Renal cortex interstitium (tissue), 11 donors: ENCODE measurements at regions not wholly inside any gene's neighbourhood (a gene's known extent, or its start where the extent isn't known, plus 50 kb on each side); places are given as distances from the start of the nearest gene placed in this dataset.
A peak's percentile ranks its signal among the peaks of the same experiment; 100 is the strongest.
"Not testable (repeated sequence)": the region's sequence is repeated elsewhere in the genome, so short reads cannot be mapped to it uniquely, and the experiment has no call there.

ENCODE experiments used
- DNase-seq, 11 donors: peaks; one replicate each; pipeline ENCODE4 v3.0.0-alpha.2; 2013; ENCODE audit warnings: low read depth in 9 of 11, low spot score in 4 of 11; ENCODE audit errors: extremely low read depth in 1 of 11

DNA sequence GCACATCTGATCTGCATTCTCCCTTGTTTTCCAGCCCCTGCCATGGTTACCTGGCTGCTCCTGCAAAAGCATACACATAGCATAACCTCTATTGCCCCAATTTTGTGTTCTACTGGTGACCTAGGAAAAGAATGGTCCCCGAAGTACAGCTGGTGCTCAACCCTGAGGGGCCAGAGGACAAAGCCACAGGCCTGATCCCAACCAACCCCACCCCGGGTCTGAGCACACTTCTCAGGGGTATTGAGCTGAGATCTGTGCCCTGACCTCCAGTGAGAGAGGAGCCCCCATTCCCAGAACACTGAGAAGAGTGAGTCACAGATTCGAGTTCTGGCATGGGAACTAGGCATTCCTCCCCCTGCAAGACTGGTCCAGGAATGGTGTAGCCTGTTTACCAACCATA, 465.5 kb upstream of the ACTRT1 start:
- no peak for DNase-seq

DNA sequence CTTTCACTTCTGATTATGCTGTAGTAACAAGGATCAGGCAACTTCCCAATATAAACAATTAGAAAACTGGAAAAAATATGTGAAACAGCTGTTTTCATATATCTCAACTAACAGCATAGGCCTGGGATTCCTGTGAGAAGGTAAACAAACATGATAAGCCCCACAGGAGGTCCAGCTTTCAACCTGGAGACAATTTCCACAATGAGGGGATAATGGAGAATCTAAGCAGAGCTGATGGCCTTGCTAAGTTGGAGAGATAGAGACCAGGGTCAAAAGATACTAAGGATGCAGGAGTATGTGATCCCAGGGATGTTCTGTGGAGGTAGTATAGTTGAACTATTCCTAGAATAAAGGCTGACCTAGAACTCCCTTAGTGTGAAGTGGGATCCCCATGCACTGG, 452.3 kb upstream of the ACTRT1 start:
- no peak for DNase-seq

DNA sequence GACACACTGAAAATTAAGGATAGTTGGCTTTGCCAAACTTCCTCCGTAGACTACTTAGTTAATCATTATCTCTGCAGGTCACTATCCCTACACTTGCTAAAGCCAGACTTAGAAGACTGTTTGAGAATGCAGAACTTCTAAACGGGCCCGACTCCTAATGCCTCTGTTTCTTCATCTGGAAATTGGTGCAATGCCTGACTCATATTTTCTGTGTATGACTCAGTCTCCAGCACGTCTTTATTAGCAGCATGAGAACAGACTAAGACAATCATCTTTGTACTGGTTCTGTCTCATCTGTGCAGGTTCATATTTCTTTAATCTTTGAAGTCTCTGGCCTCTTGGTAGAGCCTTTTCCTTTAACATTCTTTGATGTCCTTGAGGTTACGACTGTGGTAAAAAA, 411.9 kb upstream of the ACTRT1 start:
- no peak for DNase-seq

DNA sequence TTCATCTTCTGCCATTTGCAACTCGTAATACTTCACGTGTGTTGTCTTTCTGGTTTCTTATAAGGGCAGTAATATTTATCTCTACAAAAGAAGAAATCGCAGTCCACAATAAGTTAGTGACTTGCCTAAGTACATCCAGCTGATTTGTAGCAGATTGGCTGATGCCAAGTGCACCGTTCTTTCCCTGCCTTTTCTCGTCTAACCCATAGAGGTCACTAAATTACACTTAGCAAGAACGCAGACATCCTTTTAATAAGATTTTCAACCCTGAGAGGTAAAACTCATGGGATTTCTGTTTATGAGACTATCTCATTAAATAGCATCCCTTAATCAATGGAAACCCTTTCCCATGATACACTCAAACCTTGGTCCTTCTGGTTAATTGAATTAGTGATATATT, 408.6 kb upstream of the ACTRT1 start:
- no peak for DNase-seq

GRCh38 chrX:128458888-128459287, 406.7 kb upstream of the ACTRT1 start:
- DNase-seq, result no peak

DNA sequence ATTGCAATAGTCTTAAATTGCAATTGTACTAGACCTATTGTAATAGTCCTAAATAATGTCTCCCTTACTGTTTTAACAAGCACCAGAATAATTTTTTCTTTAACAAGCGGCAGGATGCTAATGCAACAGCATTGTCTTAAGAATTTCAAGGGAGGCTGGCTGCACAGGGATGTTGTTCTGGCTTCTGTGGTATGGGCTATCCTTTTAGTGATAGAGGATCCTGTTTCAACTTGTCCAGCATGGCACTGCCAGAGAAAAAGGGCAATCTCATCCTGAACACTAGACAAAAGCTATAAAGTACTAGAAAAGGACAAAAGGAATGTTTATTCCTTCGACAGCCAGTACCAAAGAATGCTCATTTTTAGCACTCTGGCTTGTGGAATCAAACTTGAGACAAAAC, 405.5 kb upstream of the ACTRT1 start:
- DNase-seq, result no peak

- DNase-seq, result peak in 4 of 11 donors; percentile 2 to 14 (median 10)
Measured at GRCh38 chrX:128439159-128439558, 387.0 kb upstream of the ACTRT1 start.

DNA sequence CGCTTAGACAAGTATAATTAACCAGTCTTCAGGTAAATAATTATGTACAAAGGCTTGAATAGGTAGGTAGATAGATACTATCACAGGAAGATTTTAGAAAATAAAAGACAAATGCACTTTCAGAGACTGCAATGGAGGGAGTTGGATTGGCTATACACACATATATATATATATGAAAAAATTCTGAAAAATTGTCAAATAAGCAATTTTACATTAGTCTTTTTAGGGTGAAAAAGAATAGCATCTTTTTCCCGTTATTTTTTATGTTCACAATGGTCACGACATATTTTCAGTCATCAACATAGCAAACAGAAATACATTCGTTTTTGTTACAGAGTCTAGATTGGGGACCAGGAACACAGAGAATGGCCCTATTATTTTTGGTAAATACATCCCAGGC, 385.9 kb upstream of the ACTRT1 start:
- no peak for DNase-seq

DNA sequence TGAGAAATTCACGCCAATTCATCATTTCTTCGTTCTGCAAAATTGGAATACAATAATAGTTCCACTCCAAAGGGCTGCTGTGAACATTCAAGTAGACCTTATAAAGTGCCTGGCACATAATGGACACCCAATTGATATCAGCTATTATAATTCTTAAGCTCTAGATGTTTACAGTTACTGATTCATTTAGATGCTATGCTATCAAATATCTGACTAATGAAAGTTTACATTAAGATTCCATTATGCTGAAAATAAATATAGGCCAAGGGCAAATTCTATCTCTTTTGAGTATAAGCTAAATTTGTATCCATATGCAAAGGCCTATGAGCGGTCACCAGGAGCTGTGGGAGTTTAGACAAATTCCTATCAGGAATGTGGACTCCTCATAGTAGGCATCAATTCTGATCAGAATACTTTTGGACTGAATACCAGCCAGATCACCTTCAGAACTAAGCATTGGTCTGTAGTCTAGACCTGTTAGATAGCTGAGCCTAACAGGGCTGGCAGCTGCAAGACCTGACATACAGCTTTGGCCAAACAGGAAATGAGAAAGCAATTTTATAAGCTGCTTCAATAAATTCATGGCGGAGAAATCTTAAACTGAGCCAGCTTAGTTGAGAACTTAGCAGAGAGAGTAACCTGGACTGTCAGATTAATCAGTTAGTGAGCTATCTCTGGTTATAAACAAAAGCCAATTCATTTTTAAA, 384.3 kb upstream of the ACTRT1 start:
- no peak for DNase-seq

DNA sequence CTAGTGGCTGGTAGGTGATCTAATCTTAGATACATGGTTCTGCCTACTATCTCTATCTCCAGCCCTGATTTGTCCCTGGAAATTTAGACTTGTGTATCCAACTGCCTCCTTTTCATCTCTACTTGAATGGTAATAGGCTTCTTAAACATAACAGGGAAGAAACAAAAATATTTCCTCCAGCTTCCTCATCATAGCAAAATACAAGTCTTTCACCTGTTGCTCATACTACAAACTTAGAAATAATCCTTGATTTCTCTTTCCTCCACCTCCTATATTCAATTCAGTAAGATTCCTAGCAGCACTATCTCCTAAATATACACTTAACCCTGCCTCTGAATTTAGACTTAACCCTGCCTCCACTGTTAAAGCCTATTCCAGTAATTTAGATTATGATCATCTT, 373.3 kb upstream of the ACTRT1 start:
- DNase-seq, result no peak

DNA sequence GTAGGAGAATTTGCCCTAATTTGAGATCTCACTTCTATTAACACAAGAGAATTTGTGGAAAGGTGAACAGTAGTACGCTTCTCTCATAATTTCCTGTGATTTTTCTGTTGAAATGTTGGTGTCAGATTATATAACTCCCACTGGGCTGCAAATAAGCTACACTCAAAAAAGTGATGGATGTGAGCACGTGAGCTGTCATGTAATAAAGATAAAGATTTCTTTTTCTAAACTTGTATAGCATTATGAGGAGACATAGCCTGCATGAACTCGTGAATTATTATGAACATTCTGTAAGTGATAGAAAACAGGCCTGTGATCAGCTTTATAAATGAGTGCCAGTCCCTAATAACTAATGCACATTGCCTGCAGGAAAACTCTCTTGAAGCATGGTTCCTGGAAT, 356.6 kb upstream of the ACTRT1 start:
- no peak for DNase-seq

GRCh38 chrX:128396601-128397000, 344.4 kb upstream of the ACTRT1 start:
- no peak for DNase-seq

DNA sequence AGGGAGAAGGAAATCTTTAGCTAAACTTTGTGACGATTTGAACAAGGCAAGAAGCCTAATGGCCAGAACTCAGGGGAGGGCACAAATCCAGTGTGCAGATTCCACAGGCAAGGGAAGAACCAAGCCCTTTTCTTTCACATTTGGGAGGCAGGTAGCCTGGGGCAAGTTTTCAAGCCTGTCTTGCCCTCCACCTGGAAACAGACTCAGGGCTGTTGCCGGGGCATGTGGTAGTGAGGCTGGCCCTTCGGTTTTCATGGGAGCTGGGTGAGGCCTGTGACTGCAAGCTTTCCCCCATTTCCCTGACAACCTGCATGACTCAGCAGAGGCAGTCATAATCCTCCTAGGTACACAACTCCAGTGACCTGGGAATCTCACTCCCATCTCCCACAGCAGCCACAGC, 331.6 kb upstream of the ACTRT1 start:
- DNase-seq, result not testable (repeated sequence)

GRCh38 chrX:128365492-128365891, 313.3 kb upstream of the ACTRT1 start:
- no peak for DNase-seq

DNA sequence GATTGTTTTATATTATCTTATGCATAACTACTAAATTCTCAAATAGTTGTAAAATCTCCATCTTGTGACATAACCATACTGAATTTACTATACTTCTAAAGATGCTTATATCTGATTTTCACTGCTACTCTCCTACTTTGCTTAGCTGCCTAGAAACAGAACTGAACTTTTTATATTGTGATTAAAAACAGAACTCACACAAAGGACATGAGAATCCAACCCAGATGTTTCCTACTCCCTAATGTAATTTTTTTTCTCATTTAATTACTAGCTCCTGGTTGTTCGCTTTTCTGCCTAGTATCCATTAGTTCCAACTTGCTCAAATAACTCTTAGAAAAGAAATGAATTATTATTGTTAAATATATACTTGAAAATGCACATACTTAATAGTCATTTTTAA, 283.5 kb upstream of the ACTRT1 start:
- no peak for DNase-seq

GRCh38 chrX:128334821-128335220, 282.6 kb upstream of the ACTRT1 start:
- no peak for DNase-seq

GRCh38 chrX:128310912-128311311, 258.7 kb upstream of the ACTRT1 start:
- DNase-seq, result no peak

DNA sequence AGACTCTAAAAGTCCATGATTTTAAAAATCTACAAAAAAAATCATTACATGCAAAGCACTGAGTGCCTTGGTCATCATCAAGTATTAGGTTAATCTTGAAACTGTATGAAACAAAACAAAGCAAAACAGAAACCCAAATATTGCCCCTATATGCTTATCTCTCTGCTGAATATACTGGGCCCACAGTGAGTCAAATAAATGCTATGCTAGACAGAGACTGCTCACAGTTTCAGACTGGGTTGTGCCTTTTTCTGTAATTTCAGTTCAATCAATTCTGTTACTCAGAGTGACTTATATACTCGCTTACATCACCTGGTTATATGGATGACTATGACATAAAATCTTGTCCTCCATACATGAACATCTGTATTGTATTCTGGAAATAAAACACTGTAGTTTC, 257.1 kb upstream of the ACTRT1 start:
- no peak for DNase-seq

DNA sequence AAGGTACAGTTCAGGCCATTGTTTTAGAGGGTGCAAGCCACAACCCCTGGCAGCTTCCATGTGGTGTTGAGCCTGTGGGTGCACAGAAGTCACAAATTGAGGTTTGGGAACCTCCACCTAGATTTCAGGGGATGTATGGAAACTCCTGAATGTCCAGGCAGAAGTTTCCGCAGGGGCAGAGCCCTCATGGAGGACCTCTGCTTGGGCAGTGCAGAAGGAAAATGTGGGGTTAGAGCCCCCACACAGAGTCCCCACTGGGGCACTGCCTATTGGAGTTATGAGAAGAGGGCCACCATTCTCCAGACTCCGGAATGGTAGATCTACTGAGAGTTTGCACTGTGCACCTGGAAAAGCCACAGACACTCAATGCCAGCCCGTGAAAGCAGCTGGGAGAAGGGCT, 242.0 kb upstream of the ACTRT1 start:
- DNase-seq, result no peak

DNA sequence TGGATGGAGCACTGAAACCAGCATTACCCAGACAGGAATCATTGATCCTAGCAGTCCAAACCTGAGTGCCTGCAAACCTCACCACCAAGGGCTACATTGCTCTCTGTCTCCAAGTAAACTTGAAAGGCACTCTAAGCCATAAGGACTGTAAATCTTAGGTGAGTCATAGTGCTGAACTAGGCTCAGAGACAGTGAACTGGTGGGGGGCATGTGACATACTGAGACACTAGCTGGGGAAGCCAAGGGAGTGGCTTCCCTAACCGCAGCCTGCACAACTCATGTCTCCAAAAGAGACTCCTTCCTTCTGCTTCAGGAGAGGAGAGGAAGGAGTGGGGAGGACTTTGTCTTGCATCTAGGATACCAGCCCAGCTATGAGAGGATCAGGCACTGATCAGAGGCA, 235.5 kb upstream of the ACTRT1 start:
- no peak for DNase-seq

GRCh38 chrX:128250621-128251020, 198.4 kb upstream of the ACTRT1 start:
- DNase-seq, result no peak

DNA sequence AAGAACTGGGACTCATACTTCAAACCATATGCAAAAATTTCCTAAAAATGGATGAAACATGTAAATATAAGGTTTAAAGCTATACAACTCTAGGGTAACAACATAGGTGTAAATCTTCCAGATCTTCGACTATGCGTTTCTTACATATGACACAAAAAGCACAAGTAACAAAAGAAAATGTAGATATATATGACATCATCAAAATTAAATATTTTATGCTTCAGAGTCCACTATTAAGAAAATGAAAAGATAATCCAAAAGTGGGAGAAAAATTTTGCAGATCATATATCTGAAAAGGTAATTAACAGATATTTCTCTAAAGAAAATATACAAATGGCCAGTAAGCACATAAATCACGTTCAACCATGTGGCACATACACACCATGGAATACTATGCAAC, 164.2 kb upstream of the ACTRT1 start:
- DNase-seq, result no peak
